ENCODE measurements at regions not wholly inside any gene's neighbourhood (a gene's known extent, or its start where the extent isn't known, plus 50 kb on each side); places are given as distances from the start of the nearest gene placed in this dataset.
"Not testable (repeated sequence)": the region's sequence is repeated elsewhere in the genome, so short reads cannot be mapped to it uniquely, and the experiment has no call there.

- H3K27ac Mint-ChIP-seq, H3K27me3 Mint-ChIP-seq, H3K36me3 Mint-ChIP-seq, H3K9me3 Mint-ChIP-seq, H3K4me3 Mint-ChIP-seq, H3K4me1 Mint-ChIP-seq: not testable (repeated sequence)
Measured at GRCh38 chr3:33982949-33983348, 184.5 kb downstream of the PDCD6IP start.

- Mint-ChIP-seq H3K27me3 (peaks cover 9% of the 10 kb centered on the region), H3K27ac (no peak overlapping the region), H3K9me3 (peaks cover 0 to 3% (median 3%) of the 10 kb centered on the region in 3 donors), H3K4me1 (peaks cover 0 to 2% (median 0%) of the 10 kb centered on the region in 3 donors), H3K36me3 (no peaks in the 10 kb centered on the region), H3K4me3 (no peak overlapping the region)
Measured at GRCh38 chr3:33989229-33989628, 190.8 kb downstream of the PDCD6IP start.

- H3K27me3 Mint-ChIP-seq: peaks cover 9% of the 10 kb centered on the region
- H3K36me3 Mint-ChIP-seq: no peaks in the 10 kb centered on the region
- no peak overlapping the region for H3K27ac Mint-ChIP-seq
- no peaks in the 10 kb centered on the region for H3K4me1 Mint-ChIP-seq
- H3K9me3 Mint-ChIP-seq: peaks cover 3 to 13% (median 10%) of the 10 kb centered on the region in 3 donors
- H3K4me3 Mint-ChIP-seq: no peak overlapping the region
Measured at GRCh38 chr3:33991673-33992072, 193.2 kb downstream of the PDCD6IP start.

- H3K4me1 Mint-ChIP-seq: no peaks in the 10 kb centered on the region
- no peaks in the 10 kb centered on the region for H3K36me3 Mint-ChIP-seq
- H3K27ac Mint-ChIP-seq: no peak overlapping the region
- no peak overlapping the region for H3K4me3 Mint-ChIP-seq
- H3K27me3 Mint-ChIP-seq: peaks cover 4% of the 10 kb centered on the region
- H3K9me3 Mint-ChIP-seq: peaks cover 3 to 13% (median 10%) of the 10 kb centered on the region in 3 donors
Measured at GRCh38 chr3:33993631-33994030, 195.2 kb downstream of the PDCD6IP start.

GRCh38 chr3:33994568-33994967 lies 196.1 kb downstream of the PDCD6IP start:
- Mint-ChIP-seq H3K4me3 (no peak overlapping the region), H3K4me1 (no peaks in the 10 kb centered on the region), H3K9me3 (peaks cover 3 to 13% (median 10%) of the 10 kb centered on the region in 3 donors), H3K27me3 (peaks cover 3% of the 10 kb centered on the region), H3K36me3 (no peaks in the 10 kb centered on the region), H3K27ac (no peak overlapping the region)

- H3K4me1 Mint-ChIP-seq: no peaks in the 10 kb centered on the region
- no peak overlapping the region for H3K4me3 Mint-ChIP-seq
- H3K9me3 Mint-ChIP-seq: peaks cover 0 to 7% (median 3%) of the 10 kb centered on the region in 3 donors
- no peaks in the 10 kb centered on the region for H3K36me3 Mint-ChIP-seq
- H3K27me3 Mint-ChIP-seq: peaks cover 3% of the 10 kb centered on the region
- no peak overlapping the region for H3K27ac Mint-ChIP-seq
Measured at GRCh38 chr3:34000301-34000700, 201.9 kb downstream of the PDCD6IP start.

- Mint-ChIP-seq H3K27ac (no peak overlapping the region), H3K9me3 (peaks cover 0 to 7% (median 3%) of the 10 kb centered on the region in 3 donors), H3K4me3 (no peak overlapping the region), H3K27me3 (peaks cover 5% of the 10 kb centered on the region), H3K36me3 (no peaks in the 10 kb centered on the region), H3K4me1 (no peaks in the 10 kb centered on the region)
Measured at GRCh38 chr3:34001022-34001421, 202.6 kb downstream of the PDCD6IP start.

- Mint-ChIP-seq H3K27ac (no peak overlapping the region), H3K36me3 (no peaks in the 10 kb centered on the region), H3K27me3 (peaks cover 5% of the 10 kb centered on the region), H3K4me3 (no peak overlapping the region), H3K9me3 (peaks cover 0 to 1% (median 0%) of the 10 kb centered on the region in 3 donors), H3K4me1 (no peaks in the 10 kb centered on the region)
Measured at GRCh38 chr3:34001990-34002389, 203.6 kb downstream of the PDCD6IP start.

- Mint-ChIP-seq H3K27ac (no peak overlapping the region), H3K27me3 (peaks cover 5% of the 10 kb centered on the region), H3K9me3 (peaks cover 0 to 1% (median 0%) of the 10 kb centered on the region in 3 donors), H3K4me3 (no peak overlapping the region), H3K4me1 (no peaks in the 10 kb centered on the region), H3K36me3 (no peaks in the 10 kb centered on the region)
Measured at GRCh38 chr3:34002569-34003100, 204.2 kb downstream of the PDCD6IP start.

- H3K27ac Mint-ChIP-seq: no peak overlapping the region
- peaks cover 5% of the 10 kb centered on the region for H3K27me3 Mint-ChIP-seq
- H3K9me3 Mint-ChIP-seq: peaks cover 0 to 1% (median 0%) of the 10 kb centered on the region in 3 donors
- H3K36me3 Mint-ChIP-seq: peaks cover 2% of the 10 kb centered on the region
- peaks cover 0 to 1% (median 0%) of the 10 kb centered on the region in 3 donors for H3K4me1 Mint-ChIP-seq
- H3K4me3 Mint-ChIP-seq: no peak overlapping the region
Measured at GRCh38 chr3:34005886-34006285, 207.5 kb downstream of the PDCD6IP start.

GRCh38 chr3:34008191-34008590 lies 209.8 kb downstream of the PDCD6IP start:
- Mint-ChIP-seq H3K27ac (no peak overlapping the region), H3K36me3 (peaks cover 2% of the 10 kb centered on the region), H3K4me3 (no peak overlapping the region), H3K27me3 (peaks cover 5% of the 10 kb centered on the region), H3K9me3 (no peaks in the 10 kb centered on the region), H3K4me1 (peaks cover 0 to 1% (median 0%) of the 10 kb centered on the region in 3 donors)

- Mint-ChIP-seq H3K27me3 (peaks cover 5% of the 10 kb centered on the region), H3K4me3 (no peak overlapping the region), H3K27ac (no peak overlapping the region), H3K9me3 (no peaks in the 10 kb centered on the region), H3K36me3 (peaks cover 2% of the 10 kb centered on the region), H3K4me1 (peaks cover 0 to 1% (median 0%) of the 10 kb centered on the region in 3 donors)
Measured at GRCh38 chr3:34008836-34009809, 210.7 kb downstream of the PDCD6IP start.

GRCh38 chr3:34011171-34012101 lies 213.0 kb downstream of the PDCD6IP start:
- Mint-ChIP-seq H3K9me3 (no peaks in the 10 kb centered on the region), H3K27ac (peak overlapping the region in 1 of 3 donors; percentile 66), H3K27me3 (no peaks in the 10 kb centered on the region), H3K4me1 (peaks cover 0 to 4% (median 0%) of the 10 kb centered on the region in 3 donors), H3K36me3 (peaks cover 2% of the 10 kb centered on the region), H3K4me3 (no peak overlapping the region)

- peaks cover 4 to 6% (median 5%) of the 10 kb centered on the region in 3 donors for H3K4me1 Mint-ChIP-seq
- no peak overlapping the region for H3K4me3 Mint-ChIP-seq
- H3K27me3 Mint-ChIP-seq: no peaks in the 10 kb centered on the region
- H3K9me3 Mint-ChIP-seq: no peaks in the 10 kb centered on the region
- H3K27ac Mint-ChIP-seq: no peak overlapping the region
- H3K36me3 Mint-ChIP-seq: peaks cover 2% of the 10 kb centered on the region
Measured at GRCh38 chr3:34012102-34012461, 213.7 kb downstream of the PDCD6IP start.

All from IgD-negative memory B cell (primary cell).